ENCODE measurements at regions not wholly inside any gene's neighbourhood (a gene's known extent, or its start where the extent isn't known, plus 50 kb on each side); places are given as distances from the start of the nearest gene placed in this dataset.
A peak's percentile ranks its signal among the peaks of the same experiment; 100 is the strongest.

- TF ChIP-seq CTCF (conservative IDR thresholded peaks at IDR 0.05; ENCODE audit: control insufficient read depth, insufficient read depth, low read depth, low read length): no peak
- no peak for DNase-seq (ENCODE audit: low read depth)
Observed at GRCh38 chr13:26989957-26990713, 181.5 kb downstream of the USP12 start.

GRCh38 chr13:26989261-26989956, 182.2 kb downstream of the USP12 start:
- DNase-seq (ENCODE audit: low read depth): no peak
- no peak for TF ChIP-seq CTCF (conservative IDR thresholded peaks at IDR 0.05; ENCODE audit: control insufficient read depth, insufficient read depth, low read depth, low read length)

More at GRCh38 chr13:26989957-26990713, 181.5 kb downstream of the USP12 start:
- no peak overlapping the region for H3K4me3 ChIP-seq (ENCODE audit: control insufficient read depth, low read depth, low read length)

DNA sequence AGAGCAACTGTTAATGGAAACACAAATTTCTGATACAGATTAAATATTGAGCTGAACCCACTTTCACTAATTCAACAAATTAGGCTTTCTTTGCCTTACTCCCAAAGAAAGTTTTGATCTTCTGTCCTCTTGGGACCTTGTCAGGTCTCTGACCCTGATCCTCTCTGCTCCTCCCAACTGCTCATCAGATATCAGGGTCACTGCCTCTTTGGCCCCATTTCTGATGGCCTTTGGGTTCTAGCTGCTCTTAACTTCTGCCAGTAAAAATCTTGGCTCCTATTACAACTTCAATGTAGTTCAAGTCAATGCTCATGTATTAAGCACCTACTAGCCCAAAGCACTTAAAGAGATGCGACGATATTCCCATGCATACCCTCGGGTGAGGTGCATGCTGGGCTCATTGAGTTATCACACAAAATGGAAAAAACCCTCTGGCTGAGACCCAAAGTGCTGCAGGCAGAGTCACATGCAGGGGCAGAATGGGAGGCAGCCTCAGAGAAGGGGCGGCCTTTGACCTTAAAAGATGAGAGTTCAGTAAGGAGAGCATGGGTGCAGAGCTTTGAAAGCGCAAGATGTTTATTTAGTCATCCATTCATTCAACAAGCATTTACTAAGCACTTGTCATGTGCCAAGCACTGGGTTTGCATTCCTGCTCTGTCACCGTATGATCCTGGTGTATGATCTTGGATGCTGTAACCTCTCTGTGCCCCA, 183.4 kb downstream of the USP12 start:
- H3K4me3 ChIP-seq (ENCODE audit: control insufficient read depth, low read depth, low read length): no peak overlapping the region
- no peak for DNase-seq (ENCODE audit: low read depth)
- no peak for TF ChIP-seq CTCF (conservative IDR thresholded peaks at IDR 0.05; ENCODE audit: control insufficient read depth, insufficient read depth, low read depth, low read length)

More at GRCh38 chr13:26989261-26989956, 182.2 kb downstream of the USP12 start:
- H3K4me3 ChIP-seq (ENCODE audit: control insufficient read depth, low read depth, low read length): no peak overlapping the region

- H3K4me3 ChIP-seq (ENCODE audit: control insufficient read depth, low read depth, low read length): no peak overlapping the region
- no peak for DNase-seq (ENCODE audit: low read depth)
- TF ChIP-seq CTCF (conservative IDR thresholded peaks at IDR 0.05; ENCODE audit: control insufficient read depth, insufficient read depth, low read depth, low read length): no peak
Observed at GRCh38 chr13:26987486-26988013, 184.1 kb downstream of the USP12 start.

- no peak overlapping the region for H3K4me3 ChIP-seq (ENCODE audit: control insufficient read depth, low read depth, low read length)
- TF ChIP-seq CTCF (conservative IDR thresholded peaks at IDR 0.05; ENCODE audit: control insufficient read depth, insufficient read depth, low read depth, low read length): peak; percentile 81
- peak; percentile 84 for DNase-seq (ENCODE audit: low read depth)
Observed at GRCh38 chr13:26985285-26985878, 186.2 kb downstream of the USP12 start.

GRCh38 chr13:26984337-26984736, 187.3 kb downstream of the USP12 start:
- H3K4me3 ChIP-seq (ENCODE audit: control insufficient read depth, low read depth, low read length): no peak overlapping the region
- DNase-seq (ENCODE audit: low read depth): no peak
- TF ChIP-seq CTCF (conservative IDR thresholded peaks at IDR 0.05; ENCODE audit: control insufficient read depth, insufficient read depth, low read depth, low read length): no peak
